Mesenchymal stem cell (in vitro differentiated cells and primary cell): ENCODE measurements at regions not wholly inside any gene's neighbourhood (a gene's known extent, or its start where the extent isn't known, plus 50 kb on each side); places are given as distances from the start of the nearest gene placed in this dataset.

Experiments used
- DNase-seq: peaks from one replicate; pipeline ENCODE4 v3.0.0-alpha.2; 2013
- H2AFZ ChIP-seq: one replicate; pipeline ENCODE4 v1.6.1; 2013; ENCODE audit warnings: low read depth, mild to moderate bottlenecking, control low read depth, inconsistent platforms, low read length, moderate library complexity
- H2AK5ac ChIP-seq: 2 replicates; pipeline ENCODE4 v1.6.1; 2013; ENCODE audit warnings: low read length, moderate library complexity, mild to moderate bottlenecking, inconsistent platforms; ENCODE audit not compliant: severe bottlenecking
- H2BK120ac ChIP-seq: one replicate; pipeline ENCODE4 v1.6.1; 2013; ENCODE audit warnings: low read depth, mild to moderate bottlenecking, inconsistent platforms, low read length, moderate library complexity
- H2BK12ac ChIP-seq, 2 experiments: one replicate each; pipeline ENCODE4 v1.6.1; 2013; ENCODE audit warnings: inconsistent platforms in 2 of 2, low read length in 2 of 2, mild to moderate bottlenecking in 2 of 2, moderate library complexity in 2 of 2, control low read depth in 1 of 2
- H2BK15ac ChIP-seq: one replicate; pipeline ENCODE4 v1.6.1; 2013; ENCODE audit warnings: mild to moderate bottlenecking, low read depth, inconsistent platforms; ENCODE audit not compliant: poor library complexity, severe bottlenecking
- H2BK5ac ChIP-seq: 2 replicates; pipeline ENCODE4 v1.6.1; 2013; ENCODE audit warnings: low read depth, mild to moderate bottlenecking, low read length, control low read depth, inconsistent platforms; ENCODE audit not compliant: poor library complexity, severe bottlenecking
- H3K14ac ChIP-seq, 2 experiments: one replicate each; pipeline ENCODE4 v1.6.1; 2013; ENCODE audit warnings: inconsistent platforms in 2 of 2, low read length in 2 of 2, control low read depth in 1 of 2, mild to moderate bottlenecking in 1 of 2, moderate library complexity in 1 of 2
- H3K18ac ChIP-seq, 2 experiments: one replicate each; pipeline ENCODE4 v1.6.1; 2013; ENCODE audit warnings: inconsistent platforms in 2 of 2, low read length in 2 of 2, control low read depth in 1 of 2, low read depth in 1 of 2, mild to moderate bottlenecking in 1 of 2
- H3K23ac ChIP-seq, 2 experiments: one replicate each; pipeline ENCODE4 v1.6.1; 2013; ENCODE audit warnings: inconsistent platforms in 2 of 2, low read length in 2 of 2, mild to moderate bottlenecking in 2 of 2, moderate library complexity in 2 of 2, control low read depth in 1 of 2
- H3K27ac ChIP-seq: 2 replicates; pipeline ENCODE4 v1.5.1; 2013; ENCODE audit warnings: mild to moderate bottlenecking, moderate library complexity, low read length, control low read depth, inconsistent platforms; ENCODE audit not compliant: poor library complexity, severe bottlenecking
- H3K27me3 ChIP-seq, 2 experiments: 2 replicates each; pipeline versions ENCODE4 v1.6.1 to v1.7.0; 2013; ENCODE audit warnings: low read length in 2 of 2, mild to moderate bottlenecking in 2 of 2, moderate library complexity in 2 of 2, control low read depth in 1 of 2, inconsistent platforms in 1 of 2; ENCODE audit not compliant: control insufficient read depth in 1 of 2, insufficient read depth in 1 of 2
- H3K36me3 ChIP-seq, 2 experiments: 2 replicates each; pipeline versions ENCODE4 v1.6.1 to v1.7.0; 2013; ENCODE audit warnings: low read length in 2 of 2, control low read depth in 1 of 2, inconsistent platforms in 1 of 2, low read depth in 1 of 2, mild to moderate bottlenecking in 1 of 2; ENCODE audit not compliant: insufficient read depth in 2 of 2, control insufficient read depth in 1 of 2
- H3K4ac ChIP-seq, 2 experiments: one replicate each; pipeline ENCODE4 v1.6.1; 2013; ENCODE audit warnings: inconsistent platforms in 2 of 2, low read length in 2 of 2, mild to moderate bottlenecking in 2 of 2, moderate library complexity in 2 of 2, control low read depth in 1 of 2, low read depth in 1 of 2
- H3K4me1 ChIP-seq: 2 replicates; pipeline ENCODE4 v1.6.1; 2013; ENCODE audit warnings: low read depth, low read length, control low read depth; ENCODE audit not compliant: control insufficient read depth, insufficient read depth
- H3K4me2 ChIP-seq: 2 replicates; pipeline ENCODE4 v1.6.1; 2013; ENCODE audit warnings: low read length, mild to moderate bottlenecking, inconsistent platforms; ENCODE audit not compliant: poor library complexity, severe bottlenecking
- H3K4me3 ChIP-seq, 2 experiments: 2 replicates each; pipeline versions ENCODE4 v1.5.1 to v1.7.0; 2013; ENCODE audit warnings: low read length in 2 of 2, mild to moderate bottlenecking in 2 of 2, control low read depth in 1 of 2, low read depth in 1 of 2; ENCODE audit not compliant: insufficient read depth in 1 of 2
- H3K79me1 ChIP-seq: replicated peaks from 2 replicates; pipeline ENCODE4 v1.6.1; 2013; ENCODE audit warnings: mild to moderate bottlenecking, control low read depth, low read length, inconsistent platforms; ENCODE audit not compliant: poor library complexity, severe bottlenecking
- H3K9ac ChIP-seq: 2 replicates; pipeline ENCODE4 v1.7.0; 2013; ENCODE audit warnings: mild to moderate bottlenecking, low read length, moderate library complexity
- H3K9me3 ChIP-seq: 2 replicates; pipeline ENCODE4 v1.7.0; 2013; ENCODE audit warnings: mild to moderate bottlenecking, low read length; ENCODE audit not compliant: control insufficient read depth
- H4K8ac ChIP-seq: one replicate; pipeline ENCODE4 v1.6.1; 2013; ENCODE audit warnings: inconsistent platforms, mild to moderate bottlenecking, low read length, moderate library complexity
- H4K91ac ChIP-seq: one replicate; pipeline ENCODE4 v1.6.1; 2013; ENCODE audit warnings: mild to moderate bottlenecking, low read length, inconsistent platforms
- WGBS: methylation state at CpG from one replicate; pipeline ENCODE4 v1.1.7; 2013; ENCODE audit warnings: mixed read lengths; 5-methylcytosine and 5-hydroxymethylcytosine counted together

DNA sequence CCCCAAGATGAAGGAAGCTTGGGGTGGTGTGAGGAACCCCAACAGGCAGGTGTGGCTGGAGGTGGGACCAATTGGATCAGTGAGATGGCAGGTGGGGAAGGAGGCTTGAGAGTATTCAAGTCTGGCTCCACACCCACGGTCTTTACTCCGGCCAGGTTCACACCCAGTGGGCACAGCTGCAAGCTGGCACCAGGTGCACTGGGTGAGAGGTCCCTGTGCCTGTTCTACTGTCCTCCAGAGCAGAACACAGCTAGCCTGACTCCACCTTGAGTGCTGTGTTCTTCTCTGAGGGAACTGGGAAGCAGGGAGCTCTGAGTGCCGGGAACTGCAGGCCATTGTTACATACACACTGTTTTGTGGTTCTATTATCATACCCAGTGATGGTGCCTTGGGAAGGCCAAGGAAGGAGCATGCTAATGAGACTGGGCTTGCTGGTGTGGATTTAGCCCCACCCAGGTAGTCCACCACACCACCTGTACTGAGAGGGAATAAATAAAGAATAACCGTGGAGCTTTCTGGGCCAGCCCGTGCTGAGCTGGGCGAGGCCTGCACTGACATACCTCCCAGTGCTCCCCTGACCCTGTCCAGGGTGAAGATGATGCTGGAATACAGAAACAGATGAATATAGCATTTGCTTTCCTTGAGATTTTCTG is 93.4 kb downstream of the ABHD5 start:
- WGBS: 93% methylated on average over 6 of the region's 6 CpGs
- H3K23ac ChIP-seq: no peak overlapping the region
- H3K14ac ChIP-seq: no peak overlapping the region
- no peak overlapping the region for H3K4me3 ChIP-seq
- H3K27me3 ChIP-seq: peaks cover 2 to 8% of the 10 kb centered on the region in 2 experiments
- H3K4me2 ChIP-seq: no peak overlapping the region
- no peak overlapping the region for H3K27ac ChIP-seq
- no peak overlapping the region for H2AK5ac ChIP-seq
- H3K4me1 ChIP-seq: no peaks in the 10 kb centered on the region
- no peak overlapping the region for H2BK5ac ChIP-seq
- no peak overlapping the region for H3K18ac ChIP-seq
- H4K8ac ChIP-seq: no peak overlapping the region
- H3K79me1 ChIP-seq: no peaks in the 10 kb centered on the region
- no peak overlapping the region for H2BK12ac ChIP-seq
- no peaks in the 10 kb centered on the region for H3K36me3 ChIP-seq
- H2AFZ ChIP-seq: no peak overlapping the region
- no peak overlapping the region for H4K91ac ChIP-seq
- DNase-seq: no peak
- H3K9me3 ChIP-seq: peaks cover 3% of the 10 kb centered on the region
- H2BK120ac ChIP-seq: no peak overlapping the region
- no peak overlapping the region for H3K4ac ChIP-seq
- no peak overlapping the region for H3K9ac ChIP-seq
- no peak overlapping the region for H2BK15ac ChIP-seq

DNA sequence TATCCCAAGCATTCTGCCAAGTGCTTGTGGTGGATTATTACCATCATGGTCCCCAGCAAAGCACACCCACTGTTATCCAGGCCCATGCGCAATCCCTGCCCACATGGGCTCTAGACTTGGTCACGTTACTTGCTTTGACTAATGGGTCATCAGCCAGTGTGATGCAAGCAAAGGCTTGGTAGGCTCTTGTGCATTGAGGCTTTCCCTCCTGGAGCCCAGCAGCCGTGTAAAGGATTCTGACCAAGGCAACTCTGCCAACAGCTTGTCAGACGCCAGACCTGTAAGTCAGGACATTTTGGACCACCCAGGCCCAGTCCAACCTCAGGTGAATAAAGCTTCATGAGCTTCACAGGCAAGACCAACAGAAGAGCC is 93.9 kb downstream of the ABHD5 start:
- Histone ChIP-seq H4K91ac (no peak overlapping the region), H3K4me3 (no peak overlapping the region), H3K4me2 (no peak overlapping the region), H3K79me1 (no peaks in the 10 kb centered on the region), H4K8ac (no peak overlapping the region), H2AFZ (no peak overlapping the region), H3K27me3 (peaks cover 5 to 8% of the 10 kb centered on the region in 2 experiments), H2BK5ac (no peak overlapping the region), H3K27ac (no peak overlapping the region), H3K9me3 (peaks cover 3% of the 10 kb centered on the region), H3K14ac (peak overlapping the region in 1 of 2 experiments; percentile 18), H2BK15ac (no peak overlapping the region), H3K18ac (no peak overlapping the region), H3K4ac (no peak overlapping the region), H2BK120ac (no peak overlapping the region), H3K4me1 (no peaks in the 10 kb centered on the region), H3K23ac (no peak overlapping the region), H2BK12ac (no peak overlapping the region), H2AK5ac (no peak overlapping the region), H3K36me3 (no peaks in the 10 kb centered on the region), H3K9ac (no peak overlapping the region)
- 92% methylated on average over 4 of the region's 4 CpGs for WGBS
- no peak for DNase-seq

DNA sequence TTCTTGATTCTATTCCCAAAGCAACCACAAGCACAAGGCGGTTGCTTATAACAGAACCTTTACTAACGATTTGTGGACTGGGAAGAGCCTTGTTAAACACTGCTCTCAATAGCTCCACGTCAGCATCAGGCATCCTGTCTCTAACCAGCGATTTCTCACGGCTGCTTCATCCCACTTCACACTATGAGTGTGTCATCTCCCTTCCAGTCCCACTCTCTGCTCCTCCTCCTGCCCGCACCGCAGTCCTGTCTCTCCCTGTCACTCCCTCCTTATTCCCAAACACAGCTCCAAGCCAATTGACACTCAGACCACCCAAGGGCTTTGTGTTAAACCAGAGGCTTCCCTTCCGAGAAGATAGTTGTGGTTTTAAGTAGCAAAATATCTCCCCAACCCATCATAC is 94.8 kb downstream of the ABHD5 start:
- Histone ChIP-seq H2BK15ac (no peak overlapping the region), H2AFZ (no peak overlapping the region), H3K4me2 (no peak overlapping the region), H3K4ac (no peak overlapping the region), H3K18ac (no peak overlapping the region), H2BK5ac (no peak overlapping the region), H3K9ac (no peak overlapping the region), H3K14ac (no peak overlapping the region), H3K27ac (no peak overlapping the region), H3K27me3 (peaks cover 10 to 13% of the 10 kb centered on the region in 2 experiments), H4K8ac (no peak overlapping the region), H3K4me3 (no peak overlapping the region), H3K36me3 (no peaks in the 10 kb centered on the region), H4K91ac (no peak overlapping the region), H2BK120ac (no peak overlapping the region), H3K23ac (no peak overlapping the region), H3K4me1 (no peaks in the 10 kb centered on the region), H3K9me3 (peaks cover 3% of the 10 kb centered on the region), H2BK12ac (no peak overlapping the region), H3K79me1 (no peaks in the 10 kb centered on the region), H2AK5ac (no peak overlapping the region)
- WGBS: 79% methylated on average over 8 of the region's 8 CpGs
- peak; percentile 53 for DNase-seq

DNA sequence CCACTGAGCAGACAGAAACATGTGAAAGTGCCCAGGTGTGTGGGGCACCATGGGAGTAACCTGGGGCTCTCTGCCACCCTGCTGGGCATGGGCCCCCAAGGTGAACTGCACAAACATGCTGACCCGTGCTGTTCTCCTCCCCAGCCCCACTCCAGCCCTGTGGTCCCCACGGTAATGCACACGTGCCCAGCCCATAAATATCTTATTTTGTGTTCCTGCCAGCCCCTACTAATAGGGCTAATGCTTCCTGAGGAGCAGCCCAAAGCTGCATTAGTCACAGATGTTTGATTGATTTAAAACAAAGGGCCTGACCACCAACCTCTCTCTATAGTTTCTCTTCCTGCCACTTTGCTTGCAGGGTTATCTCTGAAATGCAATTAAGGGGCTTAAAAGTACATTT is 95.4 kb downstream of the ABHD5 start:
- H2BK15ac ChIP-seq: no peak overlapping the region
- H3K36me3 ChIP-seq: no peaks in the 10 kb centered on the region
- peak overlapping the region; percentile 16 for H4K91ac ChIP-seq
- H2BK120ac ChIP-seq: no peak overlapping the region
- H3K4me2 ChIP-seq: no peak overlapping the region
- no peak overlapping the region for H3K14ac ChIP-seq
- peak; percentile 19 for DNase-seq
- H2AK5ac ChIP-seq: no peak overlapping the region
- no peak overlapping the region for H3K18ac ChIP-seq
- no peaks in the 10 kb centered on the region for H3K4me1 ChIP-seq
- no peak overlapping the region for H2AFZ ChIP-seq
- H2BK12ac ChIP-seq: no peak overlapping the region
- H3K4me3 ChIP-seq: no peak overlapping the region
- H4K8ac ChIP-seq: no peak overlapping the region
- H3K27me3 ChIP-seq: peaks cover 14 to 15% of the 10 kb centered on the region in 2 experiments
- peaks cover 3% of the 10 kb centered on the region for H3K9me3 ChIP-seq
- H2BK5ac ChIP-seq: no peak overlapping the region
- H3K23ac ChIP-seq: no peak overlapping the region
- no peak overlapping the region for H3K9ac ChIP-seq
- no peaks in the 10 kb centered on the region for H3K79me1 ChIP-seq
- WGBS: 19% methylated on average over 3 of the region's 3 CpGs
- no peak overlapping the region for H3K4ac ChIP-seq
- H3K27ac ChIP-seq: no peak overlapping the region
